SK-N-MC (cell line): ENCODE measurements at regions not wholly inside any gene's neighbourhood (a gene's known extent, or its start where the extent isn't known, plus 50 kb on each side); places are given as distances from the start of the nearest gene placed in this dataset.

Source experiments
- DNase-seq: peaks from one replicate; pipeline ENCODE4 v3.0.0-alpha.2; 2011; ENCODE audit warnings: low read depth, low spot score
- H3K27ac ChIP-seq: fragments of 200-600 bp; sonication (generic); 2 replicates; pipeline ENCODE4 v1.5.1; 2016; ENCODE audit warnings: mixed run types
- H3K36me3 ChIP-seq: fragments of 200-600 bp; sonication (generic); 2 replicates; pipeline ENCODE4 v1.6.1; 2017; ENCODE audit warnings: antibody characterized with exemption, low read length, mixed read lengths; ENCODE audit not compliant: insufficient read depth
- H3K4me3 ChIP-seq: fragments of 200-600 bp; sonication (generic); 2 replicates; pipeline ENCODE4 v1.5.1; 2016
- H3K9ac ChIP-seq: fragments of 200-600 bp; sonication (generic); 2 replicates; pipeline ENCODE4 v1.8.0; 2017; ENCODE audit warnings: mixed run types, mixed read lengths; ENCODE audit not compliant: insufficient read length
- H3K9me3 ChIP-seq: fragments of 200-600 bp; sonication (generic); 2 replicates; pipeline ENCODE4 v1.6.1; 2017; ENCODE audit warnings: low read depth, mild to moderate bottlenecking, antibody characterized with exemption, low read length, moderate library complexity, mixed read lengths
- EZH2 ChIP-seq: fragments of 200-600 bp; sonication (generic); IDR thresholded peaks from one replicate; pipeline ENCODE4 v1.6.1; 2017; ENCODE audit warnings: antibody characterized with exemption
- FOXP2 ChIP-seq: optimal IDR thresholded peaks from 2 replicates; pipeline ENCODE3; 2011; ENCODE audit warnings: mild to moderate bottlenecking, moderate library complexity; ENCODE audit not compliant: insufficient read depth; ENCODE audit errors: extremely low read length, control extremely low read depth
- POLR2AphosphoS5 ChIP-seq: IDR thresholded peaks from 2 replicates; pipeline ENCODE4 v1.6.1; 2012; ENCODE audit warnings: mild to moderate bottlenecking, low read depth, low read length, borderline replicate concordance

DNA sequence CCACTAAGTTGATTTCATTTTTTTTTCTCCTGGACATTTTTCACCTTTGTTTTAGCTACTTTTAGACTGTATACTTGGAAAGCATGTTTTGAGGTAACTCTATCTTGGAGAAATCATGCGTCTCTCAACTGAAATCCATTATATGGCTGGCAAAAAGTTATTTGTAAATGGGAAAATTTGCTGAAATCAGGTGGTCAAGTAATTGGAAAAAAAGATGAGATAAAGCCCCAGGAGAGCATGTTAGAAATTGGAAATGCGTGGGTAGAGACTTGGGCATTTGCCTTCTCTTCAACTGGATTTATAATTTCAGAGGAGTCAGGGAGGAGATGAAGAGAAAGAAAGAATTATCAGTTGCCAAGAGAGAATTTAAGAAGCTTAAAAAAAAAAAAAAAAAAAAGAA is 217.1 kb upstream of the MAP3K7 start:
- no peak for TF ChIP-seq EZH2
- no peak for TF ChIP-seq FOXP2
- no peak for TF ChIP-seq POLR2AphosphoS5
- H3K36me3 ChIP-seq, result no peaks in the 10 kb centered on the region
- no peak overlapping the region for H3K27ac ChIP-seq
- H3K9me3 ChIP-seq, result no peaks in the 10 kb centered on the region
- H3K4me3 ChIP-seq, result no peak overlapping the region
- no peak for DNase-seq
- H3K9ac ChIP-seq, result no peak overlapping the region

DNA sequence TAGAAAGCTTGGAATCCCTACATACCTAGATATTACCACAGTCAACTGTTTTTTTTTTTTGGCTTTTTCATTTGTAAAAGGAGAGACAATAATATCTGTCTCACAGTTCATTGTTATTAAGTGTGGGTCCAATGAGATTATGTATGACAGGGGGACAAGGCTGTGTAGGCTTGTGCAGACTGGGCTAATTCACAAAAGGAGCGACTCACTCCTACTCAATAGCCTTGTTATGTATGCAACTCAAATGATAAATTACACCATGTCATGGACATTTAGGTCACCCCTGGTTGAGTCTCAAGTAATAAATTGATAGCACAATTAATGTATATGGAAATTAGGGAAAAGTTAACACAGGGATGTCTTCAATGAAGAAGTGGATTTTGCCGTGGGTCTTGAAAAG is 208.2 kb upstream of the MAP3K7 start:
- H3K4me3 ChIP-seq, result no peak overlapping the region
- no peak overlapping the region for H3K9ac ChIP-seq
- no peak overlapping the region for H3K27ac ChIP-seq
- H3K36me3 ChIP-seq, result no peaks in the 10 kb centered on the region
- DNase-seq, result no peak
- no peak for TF ChIP-seq EZH2
- no peak for TF ChIP-seq FOXP2
- TF ChIP-seq POLR2AphosphoS5, result no peak
- H3K9me3 ChIP-seq, result no peaks in the 10 kb centered on the region

DNA sequence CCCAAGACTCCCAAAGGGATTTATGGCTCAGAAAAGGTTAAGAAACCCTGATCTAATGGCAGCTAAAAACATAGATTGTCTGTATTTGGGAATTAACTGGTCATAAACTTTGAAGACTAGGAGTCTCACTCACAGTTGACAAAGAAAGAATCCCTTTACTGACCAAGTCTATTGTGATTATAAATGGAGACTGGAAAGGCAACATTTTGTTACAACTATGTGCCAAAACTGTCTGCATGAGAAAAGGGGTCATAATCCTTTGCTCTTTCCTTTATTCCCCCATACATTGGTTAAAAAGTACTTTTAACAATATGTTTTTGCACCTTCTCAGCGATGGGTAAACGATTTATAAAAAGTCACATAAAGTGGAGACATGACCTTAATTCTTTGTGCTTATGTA is 206.9 kb upstream of the MAP3K7 start:
- TF ChIP-seq FOXP2, result no peak
- TF ChIP-seq POLR2AphosphoS5, result no peak
- no peak for TF ChIP-seq EZH2
- Histone ChIP-seq H3K36me3 (no peaks in the 10 kb centered on the region), H3K9ac (no peak overlapping the region), H3K27ac (no peak overlapping the region), H3K4me3 (no peak overlapping the region), H3K9me3 (no peaks in the 10 kb centered on the region)
- DNase-seq, result no peak

DNA sequence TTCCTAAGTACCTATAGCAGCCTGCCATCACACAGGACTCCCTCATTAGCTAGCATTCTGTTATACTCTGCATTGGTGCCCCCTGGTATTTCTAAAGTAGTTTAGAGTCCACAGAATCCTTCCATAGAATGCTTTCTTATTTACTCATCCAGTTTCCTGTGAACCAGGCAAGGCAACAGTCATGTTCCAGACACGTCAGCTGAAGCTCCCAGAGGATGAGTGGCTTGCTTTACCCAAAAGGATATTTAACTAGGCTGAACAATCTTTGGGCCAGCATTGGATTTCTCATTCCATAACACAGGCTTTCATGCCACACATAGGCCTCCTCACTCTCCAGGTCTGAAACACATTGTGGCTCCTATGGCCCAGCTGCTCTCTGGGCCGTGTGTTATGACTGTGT is 203.8 kb upstream of the MAP3K7 start:
- no peak overlapping the region for H3K4me3 ChIP-seq
- no peaks in the 10 kb centered on the region for H3K36me3 ChIP-seq
- no peaks in the 10 kb centered on the region for H3K9me3 ChIP-seq
- no peak overlapping the region for H3K27ac ChIP-seq
- TF ChIP-seq EZH2 (no peak), POLR2AphosphoS5 (no peak), FOXP2 (no peak)
- DNase-seq, result no peak
- no peak overlapping the region for H3K9ac ChIP-seq

DNA sequence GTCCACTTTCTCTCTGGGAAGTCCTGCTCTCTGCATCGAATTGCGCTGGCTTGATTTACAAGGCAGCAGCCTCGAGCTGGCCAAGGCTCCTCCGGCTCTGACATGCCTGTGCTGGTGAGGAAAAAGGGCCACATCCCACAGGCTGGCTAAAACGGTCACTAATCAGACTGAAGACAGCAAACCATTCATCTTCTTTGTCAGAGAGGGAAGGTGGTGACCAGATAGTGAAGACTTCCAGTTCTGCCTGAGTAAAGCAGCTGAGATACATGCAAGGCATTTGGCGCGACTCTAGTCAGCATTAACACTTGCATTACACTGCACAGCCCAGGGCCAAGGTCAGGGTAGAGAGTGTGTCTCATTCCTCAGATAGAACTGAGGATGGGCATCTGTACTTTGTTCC is 203.2 kb upstream of the MAP3K7 start:
- no peak overlapping the region for H3K27ac ChIP-seq

DNA sequence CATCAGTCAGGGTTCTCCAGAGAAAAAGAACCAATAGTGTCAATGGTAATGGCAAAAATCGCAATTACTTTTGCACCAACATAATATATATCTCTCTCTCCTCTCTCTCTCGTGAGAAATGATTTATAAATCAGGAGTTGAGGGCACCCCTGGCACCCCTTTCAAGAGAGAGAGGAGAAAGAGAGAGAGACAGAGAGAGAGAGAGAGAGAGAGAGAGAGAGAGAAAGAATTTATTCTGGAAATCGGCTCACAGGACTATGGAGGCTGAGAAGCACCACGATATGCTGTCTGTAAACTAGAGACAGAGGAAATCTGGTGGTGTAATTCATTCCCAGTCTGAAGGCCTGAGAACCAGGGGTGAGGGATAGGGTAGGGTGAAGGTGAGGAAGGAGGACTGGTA is 201.9 kb upstream of the MAP3K7 start:
- TF ChIP-seq FOXP2, result no peak
- TF ChIP-seq POLR2AphosphoS5, result no peak
- TF ChIP-seq EZH2, result no peak
- Histone ChIP-seq H3K9ac (no peak overlapping the region), H3K27ac (no peak overlapping the region), H3K36me3 (no peaks in the 10 kb centered on the region), H3K4me3 (no peak overlapping the region), H3K9me3 (no peaks in the 10 kb centered on the region)
- no peak for DNase-seq

More for the DNA sequence above, 203.2 kb upstream of the MAP3K7 start:
- Histone ChIP-seq H3K9me3 (no peaks in the 10 kb centered on the region), H3K9ac (no peak overlapping the region), H3K4me3 (no peak overlapping the region), H3K36me3 (no peaks in the 10 kb centered on the region)
- TF ChIP-seq POLR2AphosphoS5, result no peak
- no peak for TF ChIP-seq EZH2
- TF ChIP-seq FOXP2, result no peak
- no peak for DNase-seq

DNA sequence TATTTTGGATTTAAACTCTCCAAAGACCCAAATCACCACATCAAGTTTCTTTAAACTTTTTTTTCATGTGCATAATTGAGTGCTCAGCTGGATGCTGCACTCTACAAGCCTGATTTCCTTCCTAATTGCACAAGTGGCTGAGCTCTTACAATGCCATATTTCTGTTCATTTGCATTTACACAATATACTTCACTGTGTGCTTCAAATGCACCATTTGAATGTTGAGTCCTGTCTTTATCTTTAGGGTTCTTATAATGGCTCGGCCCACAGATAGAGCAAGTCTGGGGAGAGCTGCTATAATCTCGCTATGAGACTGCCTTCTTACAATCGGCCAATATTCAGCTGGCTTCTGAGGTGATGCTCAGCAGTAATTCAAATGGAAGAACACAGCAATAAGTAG is 200.6 kb upstream of the MAP3K7 start:
- Histone ChIP-seq H3K9me3 (no peaks in the 10 kb centered on the region), H3K9ac (no peak overlapping the region), H3K36me3 (no peaks in the 10 kb centered on the region), H3K4me3 (no peak overlapping the region), H3K27ac (no peak overlapping the region)
- peak; percentile 42 for DNase-seq
- TF ChIP-seq EZH2, result no peak
- no peak for TF ChIP-seq POLR2AphosphoS5
- TF ChIP-seq FOXP2, result no peak

DNA sequence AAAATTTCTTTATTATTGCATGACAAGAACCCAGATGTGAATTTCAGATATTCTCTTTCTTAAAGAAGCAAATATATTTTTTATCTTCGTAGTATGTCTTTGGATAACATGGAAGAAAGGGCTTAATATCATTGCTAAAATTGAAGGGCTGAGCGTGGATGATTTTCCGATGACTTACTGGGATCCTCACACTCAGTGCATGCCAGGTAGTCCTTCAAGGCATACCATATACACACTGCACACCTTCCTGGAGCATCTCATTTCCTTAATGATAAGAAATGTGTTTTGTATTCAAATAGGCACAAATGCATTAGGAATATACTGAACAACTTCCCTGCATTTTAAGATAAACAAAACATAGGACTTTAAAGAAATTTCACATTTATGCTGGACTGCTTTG is 193.9 kb upstream of the MAP3K7 start:
- H3K9me3 ChIP-seq, result no peaks in the 10 kb centered on the region
- no peak for TF ChIP-seq POLR2AphosphoS5
- TF ChIP-seq FOXP2, result no peak
- TF ChIP-seq EZH2, result no peak
- H3K36me3 ChIP-seq, result no peaks in the 10 kb centered on the region
- no peak for DNase-seq
- H3K27ac ChIP-seq, result no peak overlapping the region
- H3K4me3 ChIP-seq, result no peak overlapping the region
- H3K9ac ChIP-seq, result no peak overlapping the region

DNA sequence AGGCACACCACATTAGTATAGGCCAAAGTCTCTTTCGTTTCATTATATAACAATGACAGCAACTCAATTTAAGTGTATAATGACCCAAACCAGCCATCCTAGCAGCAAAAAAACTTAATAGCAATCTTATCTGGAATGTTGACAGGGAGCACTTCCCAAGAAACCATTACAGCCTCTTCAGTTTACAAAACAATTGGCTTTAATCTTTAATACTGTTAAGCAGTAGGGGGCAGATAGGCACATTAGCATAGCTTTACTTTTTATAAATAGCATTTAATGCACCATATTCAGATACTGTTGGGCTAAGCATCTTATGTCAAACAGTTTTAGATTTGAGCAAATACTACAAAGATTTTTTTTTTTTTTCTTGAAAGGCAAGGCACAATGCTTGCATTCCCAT is 193.3 kb upstream of the MAP3K7 start:
- Histone ChIP-seq H3K9ac (no peak overlapping the region), H3K27ac (no peak overlapping the region), H3K9me3 (no peaks in the 10 kb centered on the region), H3K36me3 (no peaks in the 10 kb centered on the region), H3K4me3 (no peak overlapping the region)
- TF ChIP-seq EZH2 (no peak), FOXP2 (no peak), POLR2AphosphoS5 (no peak)
- DNase-seq, result no peak
